ENCODE measurements at regions not wholly inside any gene's neighbourhood (a gene's known extent, or its start where the extent isn't known, plus 50 kb on each side); places are given as distances from the start of the nearest gene placed in this dataset.

GRCh38 chr17:65434878-65435277 lies 126.6 kb downstream of the AXIN2 start:
- FAIRE-seq (no peak), DNase-seq (ENCODE audit: low read depth, low spot score) (no peak)
- H3K9ac ChIP-seq (ENCODE audit: control insufficient read depth, extremely low read depth, insufficient read depth, low read length) = no peak overlapping the region
- no peak overlapping the region for H3K4me2 ChIP-seq (ENCODE audit: control insufficient read depth, extremely low read depth, insufficient read depth, low read depth, low read length)
- no peaks in the 10 kb centered on the region for H3K36me3 ChIP-seq (ENCODE audit: control insufficient read depth in 2 of 2, extremely low read depth in 1 of 2, insufficient read depth in 2 of 2, low read length in 2 of 2)
- no peak overlapping the region for H3K4me3 ChIP-seq (ENCODE audit: control insufficient read depth in 2 of 3, extremely low read depth in 1 of 3, insufficient read depth in 2 of 3, low read depth in 1 of 3, low read length in 3 of 3)
- no peaks in the 10 kb centered on the region for H3K79me2 ChIP-seq (ENCODE audit: control insufficient read depth, insufficient read depth, low read length)
- TF ChIP-seq EZH2 (IDR thresholded peaks at IDR 0.05; ENCODE audit: low read length) = no peak
- no peaks in the 10 kb centered on the region for H3K9me1 ChIP-seq (ENCODE audit: control insufficient read depth, extremely low read depth, insufficient read depth, low read length)
- H4K20me1 ChIP-seq (ENCODE audit: control insufficient read depth, extremely low read depth, insufficient read depth, low read length) = no peaks in the 10 kb centered on the region
- H3K9me3 ChIP-seq (ENCODE audit: control insufficient read depth, low read depth, low read length) = no peaks in the 10 kb centered on the region
- H3K27ac ChIP-seq (ENCODE audit: control insufficient read depth, insufficient read depth, low read length) = no peak overlapping the region
- H3K27me3 ChIP-seq (ENCODE audit: control insufficient read depth, extremely low read depth, insufficient read depth, low read length) = no peaks in the 10 kb centered on the region
- H3K4me1 ChIP-seq (ENCODE audit: control insufficient read depth, extremely low read depth, insufficient read depth, low read length) = no peaks in the 10 kb centered on the region
- no peak overlapping the region for H2AFZ ChIP-seq (ENCODE audit: control insufficient read depth, low read length)
- dilution Hi-C loops (cut with MboI; ENCODE audit: extremely low pct_ligation_motif_present, low sequenced_read_pairs) = no loop called here

- H3K4me2 ChIP-seq (ENCODE audit: control insufficient read depth, extremely low read depth, insufficient read depth, low read depth, low read length) = no peak overlapping the region
- H3K36me3 ChIP-seq (ENCODE audit: control insufficient read depth in 2 of 2, extremely low read depth in 1 of 2, insufficient read depth in 2 of 2, low read length in 2 of 2) = no peaks in the 10 kb centered on the region
- no peaks in the 10 kb centered on the region for H3K79me2 ChIP-seq (ENCODE audit: control insufficient read depth, insufficient read depth, low read length)
- no peaks in the 10 kb centered on the region for H3K9me3 ChIP-seq (ENCODE audit: control insufficient read depth, low read depth, low read length)
- DNase-seq (ENCODE audit: low read depth, low spot score) (no peak), FAIRE-seq (no peak)
- dilution Hi-C loops (cut with MboI; ENCODE audit: extremely low pct_ligation_motif_present, low sequenced_read_pairs) = no loop called here
- H2AFZ ChIP-seq (ENCODE audit: control insufficient read depth, low read length) = no peak overlapping the region
- no peaks in the 10 kb centered on the region for H3K9me1 ChIP-seq (ENCODE audit: control insufficient read depth, extremely low read depth, insufficient read depth, low read length)
- H3K4me3 ChIP-seq (ENCODE audit: control insufficient read depth in 2 of 3, extremely low read depth in 1 of 3, insufficient read depth in 2 of 3, low read depth in 1 of 3, low read length in 3 of 3) = no peak overlapping the region
- H3K27me3 ChIP-seq (ENCODE audit: control insufficient read depth, extremely low read depth, insufficient read depth, low read length) = no peaks in the 10 kb centered on the region
- H3K9ac ChIP-seq (ENCODE audit: control insufficient read depth, extremely low read depth, insufficient read depth, low read length) = no peak overlapping the region
- TF ChIP-seq CTCF (optimal IDR thresholded peaks at IDR 0.05 in 1 of 3, IDR thresholded peaks at IDR 0.05 in 1 of 3, conservative IDR thresholded peaks at IDR 0.05 in 1 of 3; ENCODE audit: extremely low read depth in 1 of 3, insufficient read depth in 2 of 3, low read length in 3 of 3) (no peak), EZH2 (IDR thresholded peaks at IDR 0.05; ENCODE audit: low read length) (no peak)
- no peaks in the 10 kb centered on the region for H3K4me1 ChIP-seq (ENCODE audit: control insufficient read depth, extremely low read depth, insufficient read depth, low read length)
- no peaks in the 10 kb centered on the region for H4K20me1 ChIP-seq (ENCODE audit: control insufficient read depth, extremely low read depth, insufficient read depth, low read length)
- no peak overlapping the region for H3K27ac ChIP-seq (ENCODE audit: control insufficient read depth, insufficient read depth, low read length)
Observed at GRCh38 chr17:65434251-65434650, 127.2 kb downstream of the AXIN2 start.

- H4K20me1 ChIP-seq (ENCODE audit: control insufficient read depth, extremely low read depth, insufficient read depth, low read length) = no peaks in the 10 kb centered on the region
- no peak for TF ChIP-seq CTCF (optimal IDR thresholded peaks at IDR 0.05 in 1 of 3, IDR thresholded peaks at IDR 0.05 in 1 of 3, conservative IDR thresholded peaks at IDR 0.05 in 1 of 3; ENCODE audit: extremely low read depth in 1 of 3, insufficient read depth in 2 of 3, low read length in 3 of 3)
- no peak overlapping the region for H2AFZ ChIP-seq (ENCODE audit: control insufficient read depth, low read length)
- no peak overlapping the region for H3K27ac ChIP-seq (ENCODE audit: control insufficient read depth, insufficient read depth, low read length)
- dilution Hi-C loops (cut with MboI; ENCODE audit: extremely low pct_ligation_motif_present, low sequenced_read_pairs) = no loop called here
- H3K9ac ChIP-seq (ENCODE audit: control insufficient read depth, extremely low read depth, insufficient read depth, low read length) = no peak overlapping the region
- H3K4me3 ChIP-seq (ENCODE audit: control insufficient read depth in 2 of 3, extremely low read depth in 1 of 3, insufficient read depth in 2 of 3, low read depth in 1 of 3, low read length in 3 of 3) = no peak overlapping the region
- no peaks in the 10 kb centered on the region for H3K36me3 ChIP-seq (ENCODE audit: control insufficient read depth in 2 of 2, extremely low read depth in 1 of 2, insufficient read depth in 2 of 2, low read length in 2 of 2)
- H3K4me2 ChIP-seq (ENCODE audit: control insufficient read depth, extremely low read depth, insufficient read depth, low read depth, low read length) = no peak overlapping the region
- no peaks in the 10 kb centered on the region for H3K9me1 ChIP-seq (ENCODE audit: control insufficient read depth, extremely low read depth, insufficient read depth, low read length)
- no peaks in the 10 kb centered on the region for H3K27me3 ChIP-seq (ENCODE audit: control insufficient read depth, extremely low read depth, insufficient read depth, low read length)
- no peaks in the 10 kb centered on the region for H3K79me2 ChIP-seq (ENCODE audit: control insufficient read depth, insufficient read depth, low read length)
- no peaks in the 10 kb centered on the region for H3K4me1 ChIP-seq (ENCODE audit: control insufficient read depth, extremely low read depth, insufficient read depth, low read length)
- H3K9me3 ChIP-seq (ENCODE audit: control insufficient read depth, low read depth, low read length) = no peaks in the 10 kb centered on the region
- DNase-seq (ENCODE audit: low read depth, low spot score) (no peak), FAIRE-seq (no peak)
Observed at GRCh38 chr17:65433592-65433991, 127.9 kb downstream of the AXIN2 start.
